Choroid plexus epithelial cell (primary cell): ENCODE measurements at regions not wholly inside any gene's neighbourhood (a gene's known extent, or its start where the extent isn't known, plus 50 kb on each side); places are given as distances from the start of the nearest gene placed in this dataset.
A peak's percentile ranks its signal among the peaks of the same experiment; 100 is the strongest.

Experiments used
- DNase-seq: peaks from one replicate; pipeline ENCODE4 v3.0.0-alpha.2; 2010; ENCODE audit warnings: low read depth
- H3K4me3 ChIP-seq: 2 replicates; pipeline ENCODE4 v1.5.1; 2011; ENCODE audit warnings: low read depth, mild to moderate bottlenecking, control low read depth, low read length, moderate library complexity
- CTCF ChIP-seq: conservative IDR thresholded peaks from 2 replicates; pipeline ENCODE4 v1.5.1; 2011; ENCODE audit warnings: low read depth, mild to moderate bottlenecking, control low read depth, inconsistent platforms, low read length, moderate library complexity

DNA sequence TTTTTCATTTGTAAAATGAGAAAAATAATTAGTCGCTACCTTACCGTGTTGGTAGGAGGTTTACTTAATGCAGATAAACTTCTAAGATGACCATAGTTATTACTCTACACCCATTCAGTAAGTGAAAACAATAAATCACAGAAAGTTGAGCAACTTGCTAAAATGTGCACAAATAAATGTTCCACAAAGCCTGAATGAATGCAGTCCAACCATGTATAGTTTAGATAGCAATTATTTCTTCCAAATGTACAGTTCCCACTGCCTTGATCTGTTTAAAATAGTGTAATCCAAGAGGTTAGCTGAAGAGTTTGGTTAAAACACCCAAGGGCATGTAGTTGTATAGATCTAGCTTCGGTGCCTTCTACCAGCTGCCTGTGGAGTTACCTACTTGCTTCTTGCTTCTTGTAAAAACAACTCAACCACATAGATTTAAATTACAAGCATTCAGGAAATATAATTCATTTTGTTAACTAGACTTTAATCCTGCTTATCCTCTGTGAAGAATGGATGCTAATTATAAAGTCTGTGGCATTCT is 106.3 kb upstream of the CARD18 start:
- no peak for DNase-seq
- H3K4me3 ChIP-seq = no peak overlapping the region
- no peak for TF ChIP-seq CTCF

DNA sequence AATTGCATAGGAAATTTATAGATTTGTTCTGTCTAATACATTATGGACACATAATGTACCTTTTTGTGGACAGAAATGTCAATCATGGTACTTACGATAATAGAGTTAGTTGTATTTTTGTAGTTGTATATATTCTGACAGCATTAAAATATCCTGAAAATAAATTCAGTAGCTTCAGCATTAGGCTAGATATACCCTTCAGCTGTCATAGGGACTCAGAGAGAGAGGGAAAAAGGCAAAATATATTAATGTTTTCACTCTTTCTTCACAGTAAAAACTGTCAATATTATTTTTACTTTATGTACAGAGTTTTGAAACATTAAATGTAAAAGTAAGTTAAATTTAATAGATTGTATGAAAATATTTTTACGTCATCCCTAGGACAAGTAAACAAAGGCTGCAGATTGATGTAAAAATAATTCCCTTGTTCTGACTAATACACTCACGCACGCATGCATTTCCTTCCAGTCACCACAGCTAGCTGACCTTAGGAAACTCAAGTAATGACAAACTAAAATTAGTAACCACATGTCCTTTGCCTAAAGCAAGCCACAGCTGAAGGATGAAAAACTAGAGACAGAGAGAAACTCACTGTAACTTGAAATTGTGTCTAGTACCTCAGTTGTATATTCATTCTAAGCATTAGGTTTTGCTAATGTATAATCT is 104.7 kb upstream of the CARD18 start:
- H3K4me3 ChIP-seq = no peak overlapping the region
- DNase-seq = peak; percentile 97
- no peak for TF ChIP-seq CTCF

GRCh38 chr11:105241136-105241535 is 101.6 kb upstream of the CARD18 start:
- no peak for DNase-seq
- no peak overlapping the region for H3K4me3 ChIP-seq
- TF ChIP-seq CTCF = no peak

GRCh38 chr11:105236664-105237063 is 97.1 kb upstream of the CARD18 start:
- TF ChIP-seq CTCF = no peak
- DNase-seq = peak; percentile 84
- H3K4me3 ChIP-seq = no peak overlapping the region

DNA sequence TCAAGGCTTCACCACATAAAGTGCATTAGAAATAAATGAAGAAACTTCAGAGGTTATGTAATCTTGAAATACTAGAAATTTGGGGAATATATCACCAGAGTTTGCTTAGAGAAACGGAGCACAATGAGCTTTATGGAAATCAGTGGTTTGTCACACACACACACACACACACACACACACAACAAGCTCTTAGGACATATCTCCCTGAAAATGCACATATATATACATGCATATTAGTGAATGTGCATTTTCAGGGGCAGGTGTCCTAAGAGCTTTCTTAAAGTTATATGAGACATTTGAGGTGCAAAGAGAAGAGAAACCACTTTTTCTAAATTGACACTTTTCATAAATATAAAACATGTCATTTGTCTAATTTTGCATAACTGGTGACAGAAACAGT is 93.7 kb upstream of the CARD18 start:
- no peak for TF ChIP-seq CTCF

GRCh38 chr11:105232021-105232420 is 92.5 kb upstream of the CARD18 start:
- H3K4me3 ChIP-seq = no peak overlapping the region
- DNase-seq = peak; percentile 55
- no peak for TF ChIP-seq CTCF

More for the DNA sequence above, 93.7 kb upstream of the CARD18 start:
- H3K4me3 ChIP-seq = no peak overlapping the region
- no peak for DNase-seq

DNA sequence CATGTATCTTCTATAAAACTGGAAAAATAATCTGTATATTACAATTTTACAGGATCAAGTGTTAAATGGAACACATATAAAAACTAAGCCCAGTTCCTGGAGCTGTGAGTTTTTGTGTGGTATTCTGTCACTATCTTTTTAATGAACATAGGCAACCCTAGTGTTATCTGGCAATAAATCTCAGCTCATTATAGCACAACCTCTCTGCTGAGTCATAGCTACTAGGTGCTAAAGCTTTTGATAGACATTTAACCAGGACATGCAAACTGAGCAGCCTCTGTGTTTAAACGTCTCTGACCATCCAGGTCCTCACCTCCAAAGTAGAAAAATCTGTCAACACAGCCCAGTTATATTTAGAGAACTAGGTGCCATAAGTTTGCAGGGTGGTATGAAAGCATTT is 91.0 kb upstream of the CARD18 start:
- H3K4me3 ChIP-seq = no peak overlapping the region
- no peak for TF ChIP-seq CTCF
- DNase-seq = no peak
